Right renal pelvis (tissue), 4 donors: ENCODE measurements at regions not wholly inside any gene's neighbourhood (a gene's known extent, or its start where the extent isn't known, plus 50 kb on each side); places are given as distances from the start of the nearest gene placed in this dataset.

Source experiments
- DNase-seq, 4 donors: peaks; one replicate each; pipeline ENCODE4 v3.0.0-alpha.2; 2013; ENCODE audit warnings: low read depth in 4 of 4, low spot score in 3 of 4, missing footprints in 1 of 4

DNA sequence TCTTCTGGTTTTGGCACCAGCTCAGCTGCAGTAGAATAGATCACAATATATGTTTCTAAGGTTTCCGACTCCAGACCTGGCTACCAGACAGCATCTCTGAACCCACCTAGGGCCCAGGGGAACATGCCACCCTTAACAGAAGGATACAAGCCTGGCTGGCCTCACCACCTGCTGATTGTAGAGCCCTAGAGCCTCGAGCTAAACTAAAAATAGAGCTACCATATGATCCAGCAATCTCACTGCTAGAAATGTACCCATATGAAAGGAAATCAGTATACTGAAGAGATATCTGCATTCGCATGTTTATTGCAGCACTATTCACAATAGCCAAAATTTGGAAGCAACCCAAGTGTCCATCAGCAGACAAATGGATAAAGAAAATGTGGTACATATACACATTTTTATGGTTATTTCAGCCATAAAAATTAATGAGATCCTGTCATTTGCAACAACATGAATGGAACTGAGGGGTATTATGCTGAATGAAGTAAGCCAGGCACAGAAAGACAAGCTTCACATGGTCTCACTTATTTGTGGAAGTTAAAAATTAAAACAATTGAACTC is 242.4 kb upstream of the SLC39A10 start:
- DNase-seq: no peak

DNA sequence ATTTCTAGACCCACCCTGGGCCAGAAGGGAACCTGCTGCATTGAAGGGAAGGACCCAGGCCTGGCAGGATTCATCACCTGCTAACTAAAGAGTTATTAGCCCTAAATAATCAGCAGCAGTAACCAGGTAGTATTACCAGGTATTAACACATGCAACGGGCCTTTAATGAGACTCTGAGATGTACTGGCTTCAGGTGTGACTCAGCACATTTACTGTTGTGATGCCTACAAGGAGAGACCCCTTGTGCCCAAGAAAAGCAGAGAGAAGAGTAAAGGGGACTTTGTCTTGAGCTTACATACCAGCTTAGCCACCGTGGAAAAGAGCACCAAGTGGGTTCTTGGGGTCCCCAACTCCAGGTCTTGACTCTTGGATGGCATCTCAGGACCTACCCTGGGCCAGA is 243.1 kb upstream of the SLC39A10 start:
- no peak for DNase-seq

- DNase-seq: no peak
Measured at GRCh38 chr2:195413422-195413821, 243.6 kb upstream of the SLC39A10 start.

DNA sequence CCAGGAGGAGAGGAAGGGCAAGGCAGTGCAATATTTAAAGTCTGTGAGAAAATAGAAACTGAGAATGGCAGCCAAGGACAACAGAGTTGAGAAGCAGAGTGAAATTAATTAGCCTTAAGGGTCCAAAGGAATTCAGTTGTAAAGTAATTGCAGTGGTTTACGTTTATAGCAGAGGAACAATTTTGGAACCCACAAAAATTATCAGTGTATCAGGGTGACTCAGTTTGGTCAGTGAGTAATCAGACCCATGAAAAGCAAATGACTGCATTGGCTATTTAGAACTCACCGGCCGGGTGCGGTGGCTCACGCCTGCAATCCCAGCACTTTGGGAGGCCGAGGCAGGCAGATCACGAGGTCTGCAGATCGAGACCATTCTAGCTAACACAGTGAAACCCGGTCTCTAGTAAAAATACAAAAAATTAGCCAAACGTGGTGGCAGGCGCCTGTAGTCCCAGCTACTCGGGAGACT is 245.8 kb upstream of the SLC39A10 start:
- DNase-seq: no peak

- DNase-seq: no peak
Measured at GRCh38 chr2:195410074-195410671, 246.9 kb upstream of the SLC39A10 start.

- DNase-seq: no peak
Measured at GRCh38 chr2:195408811-195409210, 248.2 kb upstream of the SLC39A10 start.

- DNase-seq: no peak
Measured at GRCh38 chr2:195408196-195408595, 248.8 kb upstream of the SLC39A10 start.

GRCh38 chr2:195407783-195408182 is 249.2 kb upstream of the SLC39A10 start:
- DNase-seq: no peak

GRCh38 chr2:195406886-195407603 is 250.0 kb upstream of the SLC39A10 start:
- no peak for DNase-seq

DNA sequence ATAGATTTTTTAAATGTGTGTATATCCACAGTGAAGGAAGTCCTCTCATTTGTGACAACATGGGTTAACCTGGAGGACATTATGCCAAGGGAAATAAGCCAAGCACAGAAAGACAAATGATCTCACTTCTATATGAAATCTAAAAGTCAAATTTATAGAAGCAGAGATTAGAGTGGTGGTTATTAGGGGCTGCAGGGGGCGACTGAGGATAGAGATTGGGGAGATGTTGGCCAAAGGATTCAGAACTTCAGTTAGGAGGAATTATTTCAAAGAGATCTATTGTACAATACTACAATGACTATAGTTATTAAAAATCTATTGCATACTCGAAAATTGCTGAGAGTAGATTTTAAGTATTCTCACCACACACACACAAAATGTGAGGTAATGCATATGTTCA is 252.4 kb upstream of the SLC39A10 start:
- DNase-seq: no peak

DNA sequence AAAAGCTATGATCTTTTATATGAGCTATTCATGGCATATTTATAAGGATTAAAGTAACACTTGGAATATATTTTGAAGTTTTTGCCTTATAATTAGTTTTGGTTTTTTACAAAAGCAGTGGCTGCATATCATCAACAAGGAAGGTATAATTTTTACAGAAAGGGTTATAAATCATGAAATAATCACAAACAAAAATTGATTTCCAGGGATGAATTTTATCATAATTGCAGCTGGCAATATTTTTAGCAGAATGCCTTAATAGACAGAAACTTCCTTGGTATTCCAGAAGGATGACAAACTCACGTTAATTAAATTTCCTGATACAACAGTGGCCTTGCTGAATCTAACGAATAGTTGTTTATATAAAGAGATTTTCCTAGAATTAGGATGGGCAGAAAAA is 260.5 kb upstream of the SLC39A10 start:
- no peak for DNase-seq

GRCh38 chr2:195395362-195395761 is 261.7 kb upstream of the SLC39A10 start:
- no peak for DNase-seq

DNA sequence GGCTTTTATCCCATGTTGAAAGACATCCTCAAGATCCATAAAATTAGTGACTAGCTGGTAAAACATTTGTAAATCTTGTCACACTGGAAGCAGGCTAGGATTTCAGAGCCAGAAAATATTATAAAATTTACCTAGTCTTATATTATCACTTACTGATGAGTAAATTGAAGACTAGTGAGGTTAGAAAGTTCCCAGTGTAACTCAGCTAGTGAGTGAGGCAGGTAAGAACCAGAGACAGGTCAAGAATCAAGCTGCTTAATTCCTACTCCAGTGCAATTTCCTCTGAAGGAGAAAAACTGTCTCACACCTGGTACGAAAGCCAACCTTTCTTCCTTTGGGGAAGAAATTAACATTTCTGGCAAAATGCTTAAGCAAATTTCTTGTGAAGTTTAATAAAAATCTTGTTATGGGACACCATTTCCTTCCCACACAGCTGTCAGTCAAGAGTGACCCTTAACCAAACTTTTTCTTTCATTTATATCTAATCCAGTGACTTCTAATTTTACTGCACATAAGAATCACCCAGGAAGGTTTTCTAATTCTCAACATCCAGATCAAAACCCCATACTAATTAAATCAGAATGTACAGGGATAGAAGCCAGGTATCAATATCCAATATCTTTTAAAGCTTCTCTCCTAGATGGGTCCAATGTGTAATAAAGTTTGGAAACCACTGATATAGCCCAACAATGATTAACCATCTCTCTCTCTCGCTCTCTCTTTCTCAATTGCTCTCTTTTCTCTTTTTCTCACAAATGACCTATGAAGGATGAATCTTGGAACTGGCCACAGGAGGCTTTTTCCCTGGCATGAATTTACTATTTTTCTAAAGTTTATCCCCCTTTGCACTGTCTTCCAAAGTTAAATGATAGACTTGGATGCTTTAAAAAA is 264.3 kb upstream of the SLC39A10 start:
- DNase-seq: no peak

- no peak for DNase-seq
Measured at GRCh38 chr2:195390686-195391321, 266.2 kb upstream of the SLC39A10 start.

DNA sequence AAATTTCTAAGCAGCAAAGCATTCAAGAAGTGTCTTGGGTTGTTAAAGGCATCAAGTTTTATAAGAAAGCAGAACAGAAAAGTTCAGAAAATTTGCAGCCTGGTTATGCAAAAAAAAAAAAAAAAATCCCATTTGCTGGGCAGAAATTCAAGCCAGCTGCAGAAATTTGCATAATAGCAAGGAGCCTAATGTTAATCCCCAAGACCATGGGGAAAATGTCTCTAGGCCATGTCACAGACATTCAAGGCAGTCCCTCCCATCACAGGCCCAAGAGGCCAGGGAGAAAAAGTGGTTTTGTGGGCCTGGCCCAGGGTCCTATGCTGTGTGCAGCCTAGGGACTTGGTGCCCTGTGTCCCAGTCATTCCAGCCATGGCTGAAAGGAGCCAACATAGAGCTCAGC is 269.0 kb upstream of the SLC39A10 start:
- no peak for DNase-seq

DNA sequence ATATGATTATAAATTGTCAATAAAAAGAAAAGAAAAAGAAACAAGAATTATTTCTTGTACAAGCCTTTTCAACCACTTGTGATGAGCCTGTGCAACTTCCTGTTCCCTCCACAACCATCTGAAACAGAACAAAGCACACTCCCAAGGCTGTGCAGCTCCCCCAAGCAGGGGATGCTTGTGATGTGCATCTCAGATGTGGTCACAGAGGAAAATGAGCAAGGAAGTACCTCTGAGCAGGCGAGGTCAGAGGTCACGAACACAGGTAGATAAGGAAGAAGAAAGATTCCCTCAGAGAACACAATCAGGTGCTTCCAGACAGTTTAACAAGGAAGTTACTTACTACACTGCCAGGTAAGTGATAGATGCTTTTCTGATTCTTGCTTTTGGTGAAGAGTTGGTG is 274.8 kb upstream of the SLC39A10 start:
- DNase-seq: no peak

DNA sequence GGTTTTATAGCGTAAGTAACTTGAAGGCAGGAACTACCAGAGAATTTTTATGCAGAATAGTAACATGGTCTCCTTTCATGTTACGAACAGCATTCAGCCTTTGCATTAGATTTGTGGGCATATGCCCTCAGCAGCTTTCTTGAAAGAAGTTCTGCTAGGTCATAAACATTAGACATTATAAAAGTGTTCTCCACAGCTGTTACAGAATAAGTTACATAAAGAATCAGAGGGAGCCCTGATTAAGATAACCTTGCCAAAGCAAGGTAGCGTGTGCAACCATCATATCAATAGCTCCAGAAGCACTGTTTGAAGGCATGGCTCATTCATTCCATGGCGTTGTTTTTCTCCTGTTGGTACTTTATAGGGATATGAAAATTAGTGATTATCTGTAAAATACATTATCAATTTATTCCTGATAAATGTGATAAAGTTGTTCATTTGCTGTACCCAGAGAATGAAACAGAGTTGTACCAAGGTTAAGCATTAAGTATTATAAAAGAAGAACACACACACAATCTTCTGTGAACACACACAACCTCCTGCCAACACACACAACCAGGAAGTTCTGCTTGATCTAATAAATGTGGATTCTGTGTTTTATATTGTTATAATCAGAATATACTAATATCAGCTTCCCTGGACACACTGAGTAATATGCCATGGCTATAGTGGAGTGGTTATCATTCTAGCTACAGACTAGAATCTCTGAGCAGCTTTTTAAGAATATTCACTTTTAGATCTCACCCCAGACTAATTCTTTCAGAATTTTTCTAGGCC is 286.7 kb upstream of the SLC39A10 start:
- no peak for DNase-seq

DNA sequence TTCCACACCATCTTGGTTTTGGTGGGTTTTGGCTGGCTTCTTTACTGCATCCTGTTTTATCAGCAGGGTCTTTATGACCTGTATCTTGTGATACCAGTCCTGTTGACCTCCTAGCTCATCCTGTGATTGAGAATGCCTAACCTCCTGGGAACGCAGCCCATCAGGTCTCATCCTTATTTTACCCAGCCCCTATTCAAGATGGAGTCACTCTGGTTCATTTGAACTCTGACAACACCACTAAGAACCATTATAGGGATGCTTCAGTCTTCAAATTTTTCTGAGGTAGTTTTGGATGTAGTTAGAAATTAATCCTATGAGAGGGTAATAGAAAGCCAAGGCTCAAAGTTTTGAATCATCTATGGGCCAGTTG is 287.8 kb upstream of the SLC39A10 start:
- DNase-seq: no peak

DNA sequence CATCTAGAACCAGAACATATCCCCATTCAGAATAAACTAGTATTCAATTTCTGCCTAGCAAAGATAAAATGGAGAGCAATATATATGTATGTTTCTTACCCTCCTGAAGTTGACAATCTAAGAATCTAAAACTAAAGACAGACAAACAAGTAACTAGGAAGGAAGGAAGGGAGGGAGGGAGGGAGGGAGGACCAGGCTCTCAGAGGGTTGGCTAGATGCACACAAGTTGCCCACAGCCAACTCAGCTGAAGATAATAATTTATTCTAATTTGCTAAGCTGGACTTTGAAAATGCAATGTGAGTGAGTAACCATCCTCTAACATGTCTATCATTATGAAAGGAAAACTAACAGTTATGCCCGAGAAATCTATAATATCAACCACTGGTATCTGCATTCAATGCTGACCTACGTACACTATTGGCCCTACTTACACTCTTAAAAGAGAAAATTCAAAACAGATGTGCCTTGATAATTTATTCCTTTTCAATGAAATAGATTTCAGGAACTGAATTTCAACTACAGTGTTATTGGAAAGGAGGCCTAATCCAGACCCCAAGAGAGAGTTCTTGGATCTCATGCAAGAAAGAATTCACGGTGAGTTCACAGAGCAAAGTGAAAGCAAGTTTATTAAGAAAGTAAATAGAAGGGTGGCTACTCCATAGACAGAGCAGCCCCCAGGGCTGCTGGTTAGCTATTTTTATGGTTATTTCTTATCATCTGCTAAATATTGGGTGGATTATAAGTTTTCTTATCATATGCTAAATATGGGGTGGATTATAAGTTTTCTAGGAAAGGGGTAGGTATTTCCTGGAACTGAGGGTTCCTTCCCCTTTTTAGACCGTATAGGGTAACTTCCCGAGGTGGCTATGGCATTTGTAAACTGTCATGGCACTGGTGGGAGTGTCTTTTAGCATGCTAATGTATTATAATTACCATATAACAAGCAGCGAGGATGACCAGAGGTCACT is 288.5 kb upstream of the SLC39A10 start:
- DNase-seq: no peak
